Parathyroid adenoma (tissue), 2 donors: ENCODE measurements at regions not wholly inside any gene's neighbourhood (a gene's known extent, or its start where the extent isn't known, plus 50 kb on each side); places are given as distances from the start of the nearest gene placed in this dataset.

Experiments
- H2AFZ ChIP-seq: fragments of 300-600 bp; sonication (generic); one replicate; pipeline ENCODE4 v1.7.0; 2017; ENCODE audit warnings: antibody characterized with exemption, mild to moderate bottlenecking
- H3K27ac ChIP-seq: fragments of 300-600 bp; sonication (generic); one replicate; pipeline ENCODE4 v1.7.0; 2017
- H3K27me3 ChIP-seq: fragments of 300-600 bp; sonication (generic); one replicate; pipeline ENCODE4 v1.7.0; 2017; ENCODE audit warnings: low read length; ENCODE audit not compliant: control insufficient read depth, insufficient read depth
- H3K36me3 ChIP-seq: fragments of 300-600 bp; sonication (generic); one replicate; pipeline ENCODE4 v1.7.0; 2017; ENCODE audit warnings: low read length; ENCODE audit not compliant: control insufficient read depth, insufficient read depth
- H3K4me1 ChIP-seq: fragments of 300-600 bp; sonication (generic); one replicate; pipeline ENCODE4 v1.7.0; 2017; ENCODE audit warnings: control low read depth
- H3K4me2 ChIP-seq: fragments of 300-600 bp; sonication (generic); one replicate; pipeline ENCODE4 v1.7.0; 2017; ENCODE audit warnings: low read length
- H3K4me3 ChIP-seq: fragments of 300-600 bp; sonication (generic); one replicate; pipeline ENCODE4 v1.7.0; 2017; ENCODE audit warnings: low read depth, low read length
- H3K79me2 ChIP-seq: fragments of 300-600 bp; sonication (generic); one replicate; pipeline ENCODE4 v1.7.0; 2017; ENCODE audit warnings: control low read depth
- H3K9ac ChIP-seq: fragments of 300-600 bp; sonication (generic); one replicate; pipeline ENCODE4 v1.7.0; 2017; ENCODE audit warnings: mild to moderate bottlenecking
- H3K9me3 ChIP-seq: fragments of 300-600 bp; sonication (generic); one replicate; pipeline ENCODE4 v1.7.0; 2017; ENCODE audit warnings: low read length; ENCODE audit not compliant: control insufficient read depth
- CTCF ChIP-seq: fragments of 300-600 bp; sonication (generic); IDR thresholded peaks from one replicate; pipeline ENCODE4 v1.7.0; 2017; ENCODE audit warnings: antibody characterized with exemption, mild to moderate bottlenecking
- donor health status: primary hyperparathyroidism.

GRCh38 chr16:5870886-5871691 lies 773.5 kb upstream of the EEF2KMT start:
- no peak for TF ChIP-seq CTCF
- H3K9me3 ChIP-seq, result no peaks in the 10 kb centered on the region
- no peaks in the 10 kb centered on the region for H3K79me2 ChIP-seq
- no peak overlapping the region for H3K4me3 ChIP-seq
- no peak overlapping the region for H3K9ac ChIP-seq
- H3K4me2 ChIP-seq, result no peak overlapping the region
- no peak overlapping the region for H2AFZ ChIP-seq
- H3K4me1 ChIP-seq, result no peaks in the 10 kb centered on the region
- H3K36me3 ChIP-seq, result no peaks in the 10 kb centered on the region
- no peak overlapping the region for H3K27ac ChIP-seq
- no peaks in the 10 kb centered on the region for H3K27me3 ChIP-seq

- Histone ChIP-seq H3K9ac (no peak overlapping the region), H3K79me2 (no peaks in the 10 kb centered on the region), H3K27ac (no peak overlapping the region), H3K9me3 (no peaks in the 10 kb centered on the region), H3K36me3 (no peaks in the 10 kb centered on the region), H3K4me2 (no peak overlapping the region), H3K4me3 (no peak overlapping the region), H3K4me1 (no peaks in the 10 kb centered on the region), H2AFZ (no peak overlapping the region), H3K27me3 (no peaks in the 10 kb centered on the region)
- no peak for TF ChIP-seq CTCF
These were observed 769.7 kb upstream of the EEF2KMT start for GRCh38 chr16:5867250-5867649.

- Histone ChIP-seq H3K9me3 (no peaks in the 10 kb centered on the region), H3K4me2 (no peak overlapping the region), H3K27me3 (no peaks in the 10 kb centered on the region), H3K4me3 (no peak overlapping the region), H3K9ac (no peak overlapping the region), H2AFZ (no peak overlapping the region), H3K79me2 (no peaks in the 10 kb centered on the region), H3K4me1 (no peaks in the 10 kb centered on the region), H3K27ac (no peak overlapping the region), H3K36me3 (no peaks in the 10 kb centered on the region)
- TF ChIP-seq CTCF, result no peak
These were observed 767.6 kb upstream of the EEF2KMT start for GRCh38 chr16:5865236-5865635.

- Histone ChIP-seq H3K4me3 (no peak overlapping the region), H3K4me2 (no peak overlapping the region), H3K9ac (no peak overlapping the region), H3K4me1 (no peaks in the 10 kb centered on the region), H3K27ac (no peak overlapping the region), H3K36me3 (no peaks in the 10 kb centered on the region), H3K9me3 (no peaks in the 10 kb centered on the region), H3K27me3 (no peaks in the 10 kb centered on the region), H2AFZ (no peak overlapping the region), H3K79me2 (no peaks in the 10 kb centered on the region)
- no peak for TF ChIP-seq CTCF
These were observed 765.5 kb upstream of the EEF2KMT start for GRCh38 chr16:5863071-5863606.
